IMR-90 (cell line): ENCODE measurements at regions not wholly inside any gene's neighbourhood (a gene's known extent, or its start where the extent isn't known, plus 50 kb on each side); places are given as distances from the start of the nearest gene placed in this dataset.

Experiments used
- ATAC-seq: fragments of 200-7000 bp; cut with Tn5 transposase; 2 replicates; pipeline ENCODE4 v1.9.1; 2020; ENCODE audit warnings: low read depth, mild to moderate bottlenecking, moderate library complexity
- BruUV-seq: library from RNA; stranded (reverse); fragments of 400-500 nt; replicated peaks from 2 replicates; lab custom pipeline; 2021; lab: Mats Ljungman, UMichigan
- CTCF ChIA-PET: fragments of 300-600 bp; formaldehyde crosslinking; extraction: SDS; loops from one replicate; lab custom pipeline; 2021; ENCODE audit warnings: antibody characterized with exemption; lab: Yijun Ruan, JAX
- POLR2A ChIA-PET: fragments of 300-600 bp; sonication (Branson Sonifier 250); formaldehyde crosslinking; loops from one replicate; lab custom pipeline; 2022; ENCODE audit warnings: antibody characterized with exemption; ENCODE audit not compliant: unreplicated experiment; lab: Charles Lee
- DNase-seq: peaks from one replicate; pipeline ENCODE4 v3.0.0; 2013
- H2AFZ ChIP-seq: replicated peaks from 2 replicates; pipeline ENCODE3; 2013; ENCODE audit warnings: low read length, mild to moderate bottlenecking; ENCODE audit not compliant: poor library complexity
- H2AK5ac ChIP-seq: 2 replicates; pipeline ENCODE4 v1.6.1; 2013; ENCODE audit warnings: low read depth, low read length, inconsistent platforms
- H2AK9ac ChIP-seq: replicated peaks from 2 replicates; pipeline ENCODE3; 2013; ENCODE audit warnings: mild to moderate bottlenecking, low read depth, low read length, moderate library complexity; ENCODE audit not compliant: poor library complexity
- H2BK120ac ChIP-seq: 2 replicates; pipeline ENCODE4 v1.6.1; 2013; ENCODE audit warnings: low read depth, low read length, inconsistent platforms
- H2BK15ac ChIP-seq: 3 replicates; pipeline ENCODE4 v1.6.1; 2013; ENCODE audit warnings: low read depth, low read length, inconsistent platforms
- H2BK20ac ChIP-seq: 2 replicates; pipeline ENCODE4 v1.6.1; 2013; ENCODE audit warnings: low read depth, mild to moderate bottlenecking, inconsistent platforms, low read length, moderate library complexity
- H2BK5ac ChIP-seq: 2 replicates; pipeline ENCODE4 v1.6.1; 2013; ENCODE audit warnings: mild to moderate bottlenecking, low read depth, low read length, inconsistent platforms; ENCODE audit not compliant: poor library complexity, severe bottlenecking
- H3K14ac ChIP-seq: replicated peaks from 2 replicates; pipeline ENCODE4 v1.6.1; 2013; ENCODE audit warnings: low read depth, low read length, inconsistent platforms
- H3K18ac ChIP-seq: 2 replicates; pipeline ENCODE4 v1.6.1; 2013; ENCODE audit warnings: low read depth, low read length, control low read depth
- H3K23ac ChIP-seq: 2 replicates; pipeline ENCODE4 v1.6.1; 2013; ENCODE audit warnings: low read depth, low read length, inconsistent platforms
- H3K27ac ChIP-seq: 2 replicates; pipeline ENCODE4 v1.5.1; 2013; ENCODE audit warnings: mild to moderate bottlenecking, control low read depth, low read length; ENCODE audit not compliant: insufficient read depth
- H3K27me3 ChIP-seq: 2 replicates; pipeline ENCODE4 v1.6.1; 2013; ENCODE audit warnings: low read length; ENCODE audit not compliant: control insufficient read depth, insufficient read depth
- H3K36me3 ChIP-seq: 2 replicates; pipeline ENCODE4 v1.6.1; 2013; ENCODE audit warnings: low read length, mixed read lengths; ENCODE audit not compliant: control insufficient read depth, insufficient read depth
- H3K4ac ChIP-seq: 2 replicates; pipeline ENCODE4 v1.6.1; 2013; ENCODE audit warnings: low read depth, low read length, inconsistent platforms
- H3K4me1 ChIP-seq: 2 replicates; pipeline ENCODE4 v1.6.1; 2013; ENCODE audit warnings: low read length, mixed read lengths; ENCODE audit not compliant: control insufficient read depth, insufficient read depth
- H3K4me2 ChIP-seq: 2 replicates; pipeline ENCODE4 v1.6.1; 2013; ENCODE audit warnings: low read depth, mild to moderate bottlenecking, control low read depth, low read length, moderate library complexity
- H3K4me3 ChIP-seq: 2 replicates; pipeline ENCODE4 v1.5.1; 2013; ENCODE audit warnings: low read depth, mild to moderate bottlenecking, control low read depth, low read length, moderate library complexity; ENCODE audit not compliant: insufficient read depth
- H3K56ac ChIP-seq: 2 replicates; pipeline ENCODE4 v1.6.1; 2013; ENCODE audit warnings: low read length, inconsistent platforms; ENCODE audit not compliant: insufficient read depth; ENCODE audit errors: extremely low read depth
- H3K79me1 ChIP-seq, 2 experiments: 2 replicates each; pipeline ENCODE4 v1.6.1; 2013; ENCODE audit warnings: low read length in 2 of 2, inconsistent platforms in 1 of 2, low read depth in 1 of 2
- H3K9ac ChIP-seq: 2 replicates; pipeline ENCODE4 v1.6.1; 2013; ENCODE audit warnings: low read depth, low read length, control low read depth
- H3K9me1 ChIP-seq: 2 replicates; pipeline ENCODE4 v1.6.1; 2013; ENCODE audit warnings: low read length, inconsistent platforms; ENCODE audit not compliant: insufficient read depth
- H3K9me3 ChIP-seq: 2 replicates; pipeline ENCODE4 v1.6.1; 2013; ENCODE audit warnings: low read length; ENCODE audit not compliant: control insufficient read depth, insufficient read depth
- H4K20me1 ChIP-seq: 2 replicates; pipeline ENCODE4 v1.6.1; 2013; ENCODE audit warnings: low read length, inconsistent platforms; ENCODE audit not compliant: insufficient read depth
- H4K5ac ChIP-seq: 2 replicates; pipeline ENCODE4 v1.6.1; 2013; ENCODE audit warnings: mild to moderate bottlenecking, low read depth, low read length, control low read depth
- H4K8ac ChIP-seq, 2 experiments: 2 replicates each; pipeline ENCODE4 v1.6.1; 2013; ENCODE audit warnings: low read depth in 2 of 2, low read length in 2 of 2, control low read depth in 1 of 2, inconsistent platforms in 1 of 2
- H4K91ac ChIP-seq: 2 replicates; pipeline ENCODE4 v1.6.1; 2013; ENCODE audit warnings: low read depth, low read length, inconsistent platforms; ENCODE audit not compliant: insufficient read depth
- BHLHE40 ChIP-seq: fragments of 150-350 bp; IDR thresholded peaks from 2 replicates; pipeline ENCODE4 v1.6.1; 2016; ENCODE audit warnings: mild to moderate bottlenecking, low read depth, low read length
- CHD1 ChIP-seq: IDR thresholded peaks from 2 replicates; pipeline ENCODE4 v1.6.1; 2012; ENCODE audit warnings: low read depth, low read length, improper control_type of control experiment
- FOS ChIP-seq: fragments of 150-350 bp; IDR thresholded peaks from 2 replicates; pipeline ENCODE4 v1.6.1; 2016; ENCODE audit warnings: low read depth, low read length
- POLR2A ChIP-seq: IDR thresholded peaks from 2 replicates; pipeline ENCODE4 v1.6.1; 2012; ENCODE audit warnings: mild to moderate bottlenecking, low read depth, low read length
- RAD21 ChIP-seq: IDR thresholded peaks from 2 replicates; pipeline ENCODE4 v1.6.1; 2012; ENCODE audit warnings: low read length, improper control_type of control experiment
- WGBS, 2 experiments: methylation state at CpG; one replicate each; pipeline versions ENCODE4 v1.1.5 to v1.1.7; 2013; ENCODE audit warnings: missing lambda C conversion rate in 2 of 2; ENCODE audit not compliant: insufficient read length in 1 of 2; ENCODE audit errors: extremely low coverage in 2 of 2; 5-methylcytosine and 5-hydroxymethylcytosine counted together
- dilution Hi-C: fragments of 300-500 bp; cut with HindIII; formaldehyde crosslinking; loops from one replicate; pipeline ENCODE4 v1.14.3; 2018; ENCODE audit warnings: low sequenced_read_pairs; ENCODE audit not compliant: unreplicated experiment
- in situ Hi-C: fragments of 300-500 bp; cut with MboI; formaldehyde crosslinking; loops from 3 replicates; pipeline ENCODE4 v1.14.3; 2019; ENCODE audit warnings: low sequenced_read_pairs, inconsistent platforms, mixed read lengths
- intact Hi-C: fragments of 100-400 bp; cut with micrococcal nuclease; formaldehyde crosslinking; loops from 2 replicates; pipeline ENCODE4 v1.10.0; 2022

DNA sequence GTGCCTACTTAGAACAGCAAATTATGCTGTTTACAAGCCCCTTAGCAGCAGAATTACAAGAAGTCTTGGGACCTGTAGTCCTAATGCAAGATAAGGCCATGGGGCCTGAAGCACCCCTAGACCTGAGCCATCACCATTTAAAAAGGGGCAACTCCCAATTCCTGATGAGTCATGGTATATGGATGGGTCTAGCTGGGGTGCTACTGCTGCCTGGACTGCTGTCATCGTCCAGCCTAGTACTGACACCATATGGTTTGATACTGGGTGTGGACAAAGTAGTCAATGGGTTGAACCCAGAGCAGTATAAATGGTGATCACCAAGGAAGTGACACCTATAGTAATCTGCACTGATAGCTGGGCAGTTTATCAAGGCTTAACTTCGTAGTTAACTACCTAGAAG lies 450.0 kb downstream of the IPMK start:
- Histone ChIP-seq H3K23ac (no peak overlapping the region), H3K79me1 (no peaks in the 10 kb centered on the region), H2BK20ac (no peak overlapping the region), H3K18ac (no peak overlapping the region), H3K9me1 (no peaks in the 10 kb centered on the region), H4K91ac (no peak overlapping the region), H3K9ac (no peak overlapping the region), H2AK9ac (no peak overlapping the region), H4K20me1 (no peaks in the 10 kb centered on the region), H3K56ac (no peak overlapping the region), H2BK120ac (no peak overlapping the region), H3K14ac (no peak overlapping the region), H4K8ac (no peak overlapping the region), H3K4me2 (no peak overlapping the region), H2AK5ac (no peak overlapping the region), H3K36me3 (no peaks in the 10 kb centered on the region), H4K5ac (no peak overlapping the region), H3K9me3 (no peaks in the 10 kb centered on the region; the same call in 1 of the 2 replicates), H3K27ac (no peak overlapping the region), H3K4me1 (no peaks in the 10 kb centered on the region), H2BK5ac (no peak overlapping the region), H2AFZ (no peak overlapping the region), H3K27me3 (no peaks in the 10 kb centered on the region), H2BK15ac (no peak overlapping the region), H3K4ac (no peak overlapping the region), H3K4me3 (no peak overlapping the region)
- no peak for DNase-seq
- WGBS, 2 experiments = no CpG with 5 or more reads among the region's 2 CpGs
- CTCF ChIA-PET = no interaction called here
- in situ Hi-C loops (no loop called here), intact Hi-C loops (no loop called here), dilution Hi-C loops (no loop called here)
- no TSS peak for BruUV-seq
- TF ChIP-seq FOS (no peak), CHD1 (no peak), BHLHE40 (no peak), POLR2A (no peak), RAD21 (no peak)
- POLR2A ChIA-PET = no interaction called here
- ATAC-seq = no peak
